ENCODE measurements at regions not wholly inside any gene's neighbourhood (a gene's known extent, or its start where the extent isn't known, plus 50 kb on each side); places are given as distances from the start of the nearest gene placed in this dataset.

DNA sequence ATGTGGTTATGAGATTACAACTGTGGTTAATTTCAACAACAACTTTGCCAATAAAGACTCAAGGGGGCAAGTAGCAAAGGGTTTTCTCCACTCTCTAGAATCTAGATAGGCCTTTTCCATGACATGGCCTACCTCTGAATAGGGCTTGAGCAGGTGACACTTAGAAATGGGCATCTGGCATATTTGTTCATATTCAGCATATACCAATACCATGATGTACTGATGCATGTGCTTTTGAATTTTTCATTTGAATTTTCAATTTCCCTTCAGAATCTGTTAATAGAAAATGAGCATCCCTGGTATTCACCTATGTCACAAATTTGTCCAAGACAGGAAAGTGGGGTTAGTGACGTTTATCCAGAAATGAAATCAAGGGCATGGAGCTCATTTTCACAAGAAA lies 757.5 kb upstream of the NRSN1 start:
- no peak for TF ChIP-seq CTCF (conservative IDR thresholded peaks at IDR 0.05; ENCODE audit: low read length)
- no peak for TF ChIP-seq EZH2phosphoT487 (IDR thresholded peaks at IDR 0.05; ENCODE audit: borderline replicate concordance)

All from Loucy (cell line).